ENCODE measurements at regions not wholly inside any gene's neighbourhood (a gene's known extent, or its start where the extent isn't known, plus 50 kb on each side); places are given as distances from the start of the nearest gene placed in this dataset.

DNA sequence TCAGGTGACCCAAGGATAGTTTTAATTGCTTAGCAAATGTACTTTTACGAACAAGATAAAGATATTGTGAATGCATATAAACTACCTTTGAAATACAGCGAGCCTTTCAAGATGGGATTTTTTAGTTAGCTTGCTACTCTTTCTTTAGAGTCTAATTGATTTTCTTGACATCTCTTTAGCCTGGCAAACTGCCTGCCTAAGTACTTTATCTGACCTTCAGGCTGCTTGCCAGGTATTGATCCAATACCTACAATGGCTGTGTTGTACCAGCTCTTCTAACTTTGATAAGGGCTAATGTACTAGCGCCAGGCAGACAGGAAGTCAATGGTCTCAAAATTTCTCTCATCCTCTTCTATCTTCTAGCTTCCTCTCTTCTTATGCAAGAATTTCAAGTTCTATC lies 414.4 kb upstream of the ACVR2A start:
- H3K4me3 ChIP-seq (ENCODE audit: low read length), result no peak overlapping the region
- TF ChIP-seq, protein P1, sequence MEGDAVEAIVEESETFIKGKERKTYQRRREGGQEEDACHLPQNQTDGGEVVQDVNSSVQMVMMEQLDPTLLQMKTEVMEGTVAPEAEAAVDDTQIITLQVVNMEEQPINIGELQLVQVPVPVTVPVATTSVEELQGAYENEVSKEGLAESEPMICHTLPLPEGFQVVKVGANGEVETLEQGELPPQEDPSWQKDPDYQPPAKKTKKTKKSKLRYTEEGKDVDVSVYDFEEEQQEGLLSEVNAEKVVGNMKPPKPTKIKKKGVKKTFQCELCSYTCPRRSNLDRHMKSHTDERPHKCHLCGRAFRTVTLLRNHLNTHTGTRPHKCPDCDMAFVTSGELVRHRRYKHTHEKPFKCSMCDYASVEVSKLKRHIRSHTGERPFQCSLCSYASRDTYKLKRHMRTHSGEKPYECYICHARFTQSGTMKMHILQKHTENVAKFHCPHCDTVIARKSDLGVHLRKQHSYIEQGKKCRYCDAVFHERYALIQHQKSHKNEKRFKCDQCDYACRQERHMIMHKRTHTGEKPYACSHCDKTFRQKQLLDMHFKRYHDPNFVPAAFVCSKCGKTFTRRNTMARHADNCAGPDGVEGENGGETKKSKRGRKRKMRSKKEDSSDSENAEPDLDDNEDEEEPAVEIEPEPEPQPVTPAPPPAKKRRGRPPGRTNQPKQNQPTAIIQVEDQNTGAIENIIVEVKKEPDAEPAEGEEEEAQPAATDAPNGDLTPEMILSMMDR (conservative IDR thresholded peaks at IDR 0.05; ENCODE audit: low read depth, low read length), result no peak
- DNase-seq (ENCODE audit: low read depth), result no peak

DNA sequence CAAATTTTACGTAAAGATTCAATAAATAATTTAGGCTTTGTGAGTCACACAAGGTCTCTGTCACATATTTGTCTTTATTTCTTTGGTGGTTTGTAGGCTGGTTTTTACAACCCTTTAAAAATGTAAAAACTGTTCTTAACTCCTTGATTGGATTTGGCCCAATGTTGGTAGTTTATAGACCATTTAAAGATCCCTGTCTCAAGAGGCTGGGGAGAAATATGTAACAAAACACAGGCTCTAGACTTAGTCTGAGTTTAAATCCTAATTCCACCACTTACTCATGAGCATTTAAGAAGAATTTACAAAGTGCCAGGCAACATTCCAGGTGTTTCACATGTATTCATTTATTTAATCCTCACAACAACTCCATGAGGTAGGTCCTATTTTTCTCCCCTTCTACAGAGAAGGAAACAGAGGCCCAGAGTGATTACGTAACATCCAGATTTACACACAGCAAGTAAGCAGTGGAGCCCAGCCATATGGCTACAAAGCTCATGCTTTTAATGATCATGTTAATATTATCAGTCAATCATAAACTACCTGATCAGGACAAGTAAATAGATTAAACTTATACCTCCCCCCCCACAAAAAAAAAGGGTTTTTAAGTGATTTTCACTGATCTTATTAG lies 416.6 kb upstream of the ACVR2A start:
- TF ChIP-seq, protein P1 (conservative IDR thresholded peaks at IDR 0.05; ENCODE audit: low read depth, low read length), result no peak
- DNase-seq (ENCODE audit: low read depth), result no peak
- H3K4me3 ChIP-seq (ENCODE audit: low read length), result no peak overlapping the region

DNA sequence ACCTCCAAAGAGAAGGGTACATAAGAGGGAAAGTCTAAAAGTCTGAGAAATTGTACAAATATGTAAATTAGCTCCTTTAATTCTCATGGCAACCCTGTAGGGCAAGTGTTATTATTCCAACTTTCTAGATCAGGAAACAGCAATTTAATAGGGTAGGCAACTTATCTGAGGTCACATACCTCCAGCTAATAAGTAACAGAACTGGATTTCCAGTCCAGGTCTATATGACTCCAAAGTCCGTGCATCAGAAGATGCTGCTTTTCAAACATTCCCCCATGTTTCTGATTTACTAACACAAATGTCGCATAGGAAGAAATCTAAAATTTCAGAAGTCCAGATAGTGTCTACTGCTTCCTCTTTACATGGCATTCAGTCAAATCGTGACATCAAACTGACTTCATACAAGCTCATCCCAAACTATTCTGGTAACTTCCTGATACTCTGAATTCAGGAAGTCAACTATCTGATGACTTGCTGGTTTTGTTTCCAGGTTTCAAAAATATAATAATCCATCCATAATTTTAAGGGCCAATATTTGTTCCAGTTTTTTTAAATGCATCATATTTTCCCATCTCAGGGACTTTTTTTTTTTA lies 419.3 kb upstream of the ACVR2A start:
- no peak for DNase-seq (ENCODE audit: low read depth)
- TF ChIP-seq, protein P1 (conservative IDR thresholded peaks at IDR 0.05; ENCODE audit: low read depth, low read length), result no peak
- H3K4me3 ChIP-seq (ENCODE audit: low read length), result no peak overlapping the region

DNA sequence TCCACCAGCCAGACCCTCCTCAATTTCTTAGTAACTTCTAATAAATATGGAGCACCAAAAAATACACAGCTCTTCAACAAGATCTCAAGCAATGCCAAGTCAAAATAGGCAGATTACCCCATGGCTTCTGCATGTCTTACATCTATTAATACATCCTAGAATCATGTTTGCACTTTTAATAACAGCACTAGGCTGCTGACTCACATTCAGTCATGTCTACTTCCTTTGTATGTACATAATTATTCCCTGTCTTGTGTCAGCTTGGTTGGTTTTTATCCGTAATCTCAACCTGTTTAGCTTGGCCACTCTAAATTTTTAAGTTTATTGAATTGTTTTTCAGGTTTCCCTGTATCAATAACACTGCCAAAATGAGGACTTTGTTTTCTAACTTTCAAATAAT lies 420.1 kb upstream of the ACVR2A start:
- TF ChIP-seq, protein P1 (conservative IDR thresholded peaks at IDR 0.05; ENCODE audit: low read depth, low read length), result no peak
- no peak overlapping the region for H3K4me3 ChIP-seq (ENCODE audit: low read length)
- DNase-seq (ENCODE audit: low read depth), result peak; percentile 38

DNA sequence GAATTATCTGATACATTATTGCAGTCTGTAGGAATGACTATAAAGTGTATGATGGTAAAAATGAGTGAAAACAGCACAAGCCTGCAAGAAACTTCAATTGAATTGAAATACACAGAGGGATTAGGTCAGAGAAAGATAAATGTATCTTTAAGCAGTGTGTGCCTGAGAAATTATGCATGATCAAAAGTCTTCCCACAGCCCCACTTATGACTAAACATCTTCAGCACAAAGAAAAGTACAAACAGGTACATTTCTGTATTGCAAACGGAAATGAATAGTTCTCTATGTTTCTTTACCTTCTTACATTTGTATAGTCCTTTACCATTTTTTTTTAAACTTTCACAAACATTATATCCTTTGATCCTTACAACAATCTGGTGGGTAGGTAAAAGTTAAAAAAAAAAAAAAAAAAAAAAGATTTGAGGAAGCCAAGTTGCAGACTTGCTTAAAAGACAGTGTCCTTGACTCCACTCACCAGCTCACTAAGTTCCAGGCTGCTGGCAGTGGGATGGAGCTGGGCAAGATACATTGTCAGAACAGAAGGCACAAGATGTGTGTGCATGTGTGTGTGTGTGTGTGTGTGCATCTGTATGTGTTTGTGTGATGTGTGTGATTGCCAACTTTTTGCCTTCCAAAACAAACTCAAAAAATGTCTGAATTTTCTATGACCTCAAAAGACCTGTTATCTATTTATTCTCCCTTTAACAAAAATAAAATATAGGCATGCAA lies 423.7 kb upstream of the ACVR2A start:
- no peak for DNase-seq (ENCODE audit: low read depth)
- TF ChIP-seq, protein P1 (conservative IDR thresholded peaks at IDR 0.05; ENCODE audit: low read depth, low read length), result no peak
- no peak overlapping the region for H3K4me3 ChIP-seq (ENCODE audit: low read length)

DNA sequence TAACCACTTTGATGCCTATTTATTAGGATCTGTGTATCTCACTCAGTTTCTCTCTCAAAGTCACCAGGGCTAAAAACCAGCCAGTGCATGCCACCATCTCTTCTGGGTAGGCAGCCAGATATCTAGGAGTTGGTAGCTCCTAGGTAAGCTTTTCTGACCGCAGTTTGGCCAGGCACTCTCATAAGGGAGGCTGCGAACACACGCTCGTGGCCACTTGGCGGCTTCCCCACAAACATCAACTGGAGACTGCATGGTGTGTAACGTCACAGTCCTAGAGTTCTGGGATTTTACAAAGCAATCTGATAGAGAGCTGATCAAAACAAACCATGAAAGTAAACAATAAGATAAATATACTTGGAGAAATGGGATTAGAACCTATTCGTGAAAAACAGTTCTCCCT lies 424.3 kb upstream of the ACVR2A start:
- TF ChIP-seq, protein P1 (conservative IDR thresholded peaks at IDR 0.05; ENCODE audit: low read depth, low read length), result no peak
- H3K4me3 ChIP-seq (ENCODE audit: low read length), result no peak overlapping the region
- no peak for DNase-seq (ENCODE audit: low read depth)
